ENCODE measurements at regions not wholly inside any gene's neighbourhood (a gene's known extent, or its start where the extent isn't known, plus 50 kb on each side); places are given as distances from the start of the nearest gene placed in this dataset.

GRCh38 chr7:116148108-116148507 is 62.2 kb upstream of the TES start:
- no peak for DNase-seq

- no peak for DNase-seq
Measured at GRCh38 chr7:116148626-116149025, 61.7 kb upstream of the TES start.

GRCh38 chr7:116150588-116150987 is 59.8 kb upstream of the TES start:
- no peak for DNase-seq

- DNase-seq = no peak
Measured at GRCh38 chr7:116152276-116152675, 58.1 kb upstream of the TES start.

- no peak for DNase-seq
Measured at GRCh38 chr7:116153050-116153449, 57.3 kb upstream of the TES start.

- no peak for DNase-seq
Measured at GRCh38 chr7:116159711-116160110, 50.6 kb upstream of the TES start.
